OCI-LY7 (cell line): ENCODE measurements at regions not wholly inside any gene's neighbourhood (a gene's known extent, or its start where the extent isn't known, plus 50 kb on each side); places are given as distances from the start of the nearest gene placed in this dataset.
"Not testable (repeated sequence)": the region's sequence is repeated elsewhere in the genome, so short reads cannot be mapped to it uniquely, and the experiment has no call there.

Experiments used
- EZH2phosphoT487 ChIP-seq: fragments of 200-600 bp; sonication (generic); IDR thresholded peaks from 2 replicates; pipeline ENCODE4 v1.6.1; 2018; ENCODE audit warnings: low read depth, borderline replicate concordance, mild to moderate bottlenecking, mixed run types, antibody characterized with exemption, low read length, moderate library complexity, mixed read lengths
- TF ChIP-seq, protein P1 (sequence below): fragments of 200-600 bp; sonication (generic); conservative IDR thresholded peaks from 2 replicates; pipeline ENCODE4 v1.5.1; 2014; ENCODE audit warnings: mild to moderate bottlenecking, antibody characterized with exemption, low read length, moderate library complexity, mixed read lengths

DNA sequence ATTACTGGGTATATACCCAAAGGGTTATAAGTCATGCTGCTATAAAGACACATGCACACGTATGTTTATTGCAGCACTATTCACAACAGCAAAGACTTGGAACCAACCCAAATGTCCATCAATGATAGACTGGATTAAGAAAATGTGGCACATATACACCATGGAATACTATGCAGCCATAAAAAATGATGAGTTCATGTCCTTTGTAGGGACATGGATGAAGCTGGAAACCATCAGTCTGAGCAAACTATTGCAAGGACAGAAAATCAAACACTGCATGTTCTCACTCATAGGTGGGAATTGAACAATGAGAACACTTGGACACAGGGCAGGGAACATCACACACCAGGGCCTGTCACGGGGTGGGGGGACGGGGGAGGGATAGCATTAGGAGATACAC lies 254.9 kb upstream of the AGTR2 start:
- TF ChIP-seq, protein P1, sequence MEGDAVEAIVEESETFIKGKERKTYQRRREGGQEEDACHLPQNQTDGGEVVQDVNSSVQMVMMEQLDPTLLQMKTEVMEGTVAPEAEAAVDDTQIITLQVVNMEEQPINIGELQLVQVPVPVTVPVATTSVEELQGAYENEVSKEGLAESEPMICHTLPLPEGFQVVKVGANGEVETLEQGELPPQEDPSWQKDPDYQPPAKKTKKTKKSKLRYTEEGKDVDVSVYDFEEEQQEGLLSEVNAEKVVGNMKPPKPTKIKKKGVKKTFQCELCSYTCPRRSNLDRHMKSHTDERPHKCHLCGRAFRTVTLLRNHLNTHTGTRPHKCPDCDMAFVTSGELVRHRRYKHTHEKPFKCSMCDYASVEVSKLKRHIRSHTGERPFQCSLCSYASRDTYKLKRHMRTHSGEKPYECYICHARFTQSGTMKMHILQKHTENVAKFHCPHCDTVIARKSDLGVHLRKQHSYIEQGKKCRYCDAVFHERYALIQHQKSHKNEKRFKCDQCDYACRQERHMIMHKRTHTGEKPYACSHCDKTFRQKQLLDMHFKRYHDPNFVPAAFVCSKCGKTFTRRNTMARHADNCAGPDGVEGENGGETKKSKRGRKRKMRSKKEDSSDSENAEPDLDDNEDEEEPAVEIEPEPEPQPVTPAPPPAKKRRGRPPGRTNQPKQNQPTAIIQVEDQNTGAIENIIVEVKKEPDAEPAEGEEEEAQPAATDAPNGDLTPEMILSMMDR = not testable (repeated sequence)
- TF ChIP-seq EZH2phosphoT487 = not testable (repeated sequence)
